GM12878 (cell line): ENCODE measurements at regions not wholly inside any gene's neighbourhood (a gene's known extent, or its start where the extent isn't known, plus 50 kb on each side); places are given as distances from the start of the nearest gene placed in this dataset.

Source experiments
- ATAC-seq: fragments of 200-7000 bp; cut with Tn5 transposase; 3 replicates; pipeline ENCODE4 v1.9.1; 2020; ENCODE audit warnings: mild to moderate bottlenecking, moderate library complexity
- BruUV-seq: library from RNA; stranded (reverse); fragments of 400-500 nt; replicated peaks from 2 replicates; lab custom pipeline; 2021; lab: Mats Ljungman, UMichigan
- CTCF ChIA-PET: fragments of 300-600 bp; sonication (Branson Sonifier 250); formaldehyde crosslinking; extraction: SDS; loops from one replicate; lab custom pipeline; 2021; ENCODE audit warnings: inconsistent platforms; lab: Yijun Ruan, JAX
- POLR2A ChIA-PET: fragments of 350-600 bp; formaldehyde crosslinking; extraction: SDS; loops from one replicate; lab custom pipeline; 2021; ENCODE audit warnings: inconsistent platforms; lab: Charles Lee
- RAD21 ChIA-PET: fragments of 300-600 bp; sonication (Branson Sonifier 250); formaldehyde crosslinking; loops from one replicate; lab custom pipeline; 2023; ENCODE audit warnings: antibody characterized with exemption; ENCODE audit not compliant: unreplicated experiment; lab: Charles Lee
- SMC1A ChIA-PET: fragments of 300-600 bp; sonication (Branson Sonifier 250); formaldehyde crosslinking; loops from one replicate; lab custom pipeline; 2023; ENCODE audit not compliant: unreplicated experiment, uncharacterized antibody; lab: Charles Lee
- DNase-seq: peaks from one replicate; pipeline ENCODE4 v3.0.0-alpha.2; 2011; ENCODE audit warnings: low read depth, low spot score
- FAIRE-seq: peaks from 3 replicates; lab custom pipeline; 2011; peaks lifted over from hg19 to GRCh38; lab: Jason Lieb, UNC
- H2AFZ ChIP-seq: 2 replicates; pipeline ENCODE4 v1.6.0; 2011; ENCODE audit warnings: low read depth, low read length, control low read depth; ENCODE audit not compliant: control insufficient read depth
- H3K27ac ChIP-seq: 2 replicates; pipeline ENCODE4 v1.5.1; 2011; ENCODE audit warnings: control low read depth; ENCODE audit not compliant: control insufficient read depth, insufficient read depth
- H3K27me3 ChIP-seq, 2 experiments: replicated peaks in 1 of 2; 2 replicates each; pipeline versions ENCODE4 v1.6.0 to v1.6.1; 2011; ENCODE audit warnings: low read length in 1 of 2; ENCODE audit not compliant: control insufficient read depth in 2 of 2, insufficient read depth in 2 of 2
- H3K36me3 ChIP-seq, 2 experiments: 2 replicates each; pipeline ENCODE4 v1.5.1; 2011; ENCODE audit warnings: low read length in 1 of 2; ENCODE audit not compliant: control insufficient read depth in 2 of 2, insufficient read depth in 2 of 2
- H3K4me1 ChIP-seq: 2 replicates; pipeline ENCODE4 v1.6.1; 2011; ENCODE audit warnings: mild to moderate bottlenecking, low read length, moderate library complexity, mixed read lengths; ENCODE audit not compliant: control insufficient read depth, insufficient read depth
- H3K4me2 ChIP-seq: 2 replicates; pipeline ENCODE4 v1.6.0; 2011; ENCODE audit warnings: control low read depth; ENCODE audit not compliant: control insufficient read depth, insufficient read depth
- H3K4me3 ChIP-seq: fragments of 200-600 bp; sonication (generic); 2 replicates; pipeline ENCODE4 v1.5.1; 2016
- H3K79me2 ChIP-seq: 2 replicates; pipeline ENCODE4 v1.6.0; 2011; ENCODE audit warnings: low read length; ENCODE audit not compliant: control insufficient read depth, insufficient read depth
- H3K9ac ChIP-seq: 2 replicates; pipeline ENCODE4 v1.8.0; 2011; ENCODE audit warnings: low read length, control low read depth, mixed read lengths; ENCODE audit not compliant: control insufficient read depth, insufficient read depth
- H3K9me3 ChIP-seq: replicated peaks from 3 replicates; pipeline ENCODE4 v1.5.1; 2011; ENCODE audit warnings: mild to moderate bottlenecking, low read length; ENCODE audit not compliant: control insufficient read depth, insufficient read depth
- H4K20me1 ChIP-seq: 2 replicates; pipeline ENCODE4 v1.6.0; 2011; ENCODE audit not compliant: control insufficient read depth, insufficient read depth
- HDAC6 ChIP-seq: fragments of 200-600 bp; sonication (generic); IDR thresholded peaks from one replicate; pipeline ENCODE4 v1.8.0; 2017; ENCODE audit warnings: antibody characterized with exemption; ENCODE audit not compliant: unreplicated experiment
- NFXL1 ChIP-seq: fragments of 450-650 bp; IDR thresholded peaks from 2 replicates; pipeline ENCODE4 v1.6.1; 2017; ENCODE audit warnings: antibody characterized with exemption, mild to moderate bottlenecking, borderline replicate concordance
- NFYB ChIP-seq: IDR thresholded peaks from 2 replicates; pipeline ENCODE4 v1.6.1; 2011; ENCODE audit warnings: low read depth, mild to moderate bottlenecking, low read length, improper control_type of control experiment, moderate library complexity; ENCODE audit not compliant: insufficient read depth
- PKNOX1 ChIP-seq: fragments of 450-650 bp; IDR thresholded peaks from 2 replicates; pipeline ENCODE4 v1.6.1; 2016; ENCODE audit warnings: mild to moderate bottlenecking
- RFX5 ChIP-seq: IDR thresholded peaks from 2 replicates; pipeline ENCODE4 v1.6.1; 2011; ENCODE audit warnings: low read depth, low read length, improper control_type of control experiment
- SPI1 ChIP-seq: IDR thresholded peaks from 2 replicates; pipeline ENCODE4 v1.6.1; 2011; ENCODE audit warnings: low read depth, mild to moderate bottlenecking, low read length, moderate library complexity, borderline replicate concordance; ENCODE audit not compliant: insufficient read depth
- STAT1 ChIP-seq: fragments of 450-650 bp; conservative IDR thresholded peaks from 2 replicates; pipeline ENCODE4 v1.6.1; 2014; ENCODE audit warnings: antibody characterized with exemption, mild to moderate bottlenecking
- STAT3 ChIP-seq: IDR thresholded peaks from 2 replicates; pipeline ENCODE4 v1.6.1; 2011; ENCODE audit warnings: low read depth, low read length, improper control_type of control experiment
- TARDBP ChIP-seq: IDR thresholded peaks from 2 replicates; pipeline ENCODE4 v1.6.1; 2016; ENCODE audit warnings: borderline replicate concordance
- ZNF274 ChIP-seq: IDR thresholded peaks from one replicate; pipeline ENCODE4 v1.8.0; 2011; ENCODE audit not compliant: insufficient read length, insufficient read depth
- WGBS: methylation state at CpG from one replicate; pipeline ENCODE4 v1.1.6; 2016; ENCODE audit warnings: low lambda C conversion rate; ENCODE audit not compliant: insufficient replicate concordance, insufficient coverage; ENCODE audit errors: missing lambda C conversion rate; 5-methylcytosine and 5-hydroxymethylcytosine counted together
- in situ Hi-C: fragments of 300-500 bp; cut with MboI; formaldehyde crosslinking; loops from 9 replicates; pipeline ENCODE4 v1.14.3; 2018; ENCODE audit warnings: mixed read lengths
- intact Hi-C: fragments of 100-400 bp; cut with micrococcal nuclease; formaldehyde crosslinking; loops from one replicate; pipeline ENCODE4 v1.14.2; 2022; ENCODE audit not compliant: unreplicated experiment
- TF ChIP-seq, protein P1 (sequence below): fragments of 150-350 bp; IDR thresholded peaks from 2 replicates; pipeline ENCODE4 v1.6.1; 2014; ENCODE audit warnings: mild to moderate bottlenecking, low read depth, low read length
- TF ChIP-seq, protein P2 (sequence below): IDR thresholded peaks from 2 replicates; pipeline ENCODE4 v1.6.1; 2011; ENCODE audit warnings: borderline replicate concordance, low read depth, mild to moderate bottlenecking, moderate library complexity, mixed read lengths, low read length; ENCODE audit not compliant: insufficient read depth; ENCODE audit errors: extremely low read length

GRCh38 chr5:104053353-104053649 is 490.7 kb upstream of the NUDT12 start:
- CTCF ChIA-PET, result interaction anchor here (0.8 kb wide), 1 partner anchor 9 kb away, joined by 5 read pairs; no protein-coding TSS in a partner anchor
- Histone ChIP-seq H3K36me3 (no peaks in the 10 kb centered on the region), H3K4me3 (no peak overlapping the region), H4K20me1 (no peaks in the 10 kb centered on the region), H3K27ac (no peak overlapping the region)
- ATAC-seq, result no peak
- WGBS, result 0% methylated on average over 2 of the region's 2 CpGs
- in situ Hi-C loops, result no loop called here
- TF ChIP-seq PKNOX1 (no peak), RFX5 (no peak), NFXL1 (no peak), STAT1 (no peak)
- TF ChIP-seq, all 136 proteins: peak for 0
- Histone ChIP-seq H3K27me3 (no peaks in the 10 kb centered on the region), H3K9ac (no peak overlapping the region), H3K79me2 (no peaks in the 10 kb centered on the region), H2AFZ (no peak overlapping the region), H3K4me1 (no peaks in the 10 kb centered on the region), H3K9me3 (no peaks in the 10 kb centered on the region), H3K4me2 (no peak overlapping the region)
- intact Hi-C loops, result no loop called here
- POLR2A ChIA-PET, result no interaction called here
- FAIRE-seq (no peak), DNase-seq (no peak)
- SMC1A ChIA-PET, result interaction anchor here (1.0 to 1.4 kb wide), 3 partner anchors 10 to 31 kb away, joined by 3 to 4 read pairs (median 3); no protein-coding TSS in a partner anchor
- RAD21 ChIA-PET, result no interaction called here
- BruUV-seq, result no TSS peak

GRCh38 chr5:104052558-104053352 is 490.2 kb upstream of the NUDT12 start:
- Histone ChIP-seq H3K4me1 (no peaks in the 10 kb centered on the region), H3K4me3 (no peak overlapping the region), H3K9me3 (no peaks in the 10 kb centered on the region), H4K20me1 (no peaks in the 10 kb centered on the region), H3K4me2 (no peak overlapping the region), H3K36me3 (no peaks in the 10 kb centered on the region), H3K79me2 (no peaks in the 10 kb centered on the region), H2AFZ (no peak overlapping the region), H3K9ac (no peak overlapping the region), H3K27ac (no peak overlapping the region), H3K27me3 (no peaks in the 10 kb centered on the region)
- ATAC-seq (no peak), DNase-seq (no peak), FAIRE-seq (no peak)
- intact Hi-C loops, result no loop called here
- ChIA-PET POLR2A (interaction anchor here (0.7 kb wide), 1 partner anchor 16 kb away, joined by 3 read pairs; no protein-coding TSS in a partner anchor), RAD21 (no interaction called here), CTCF (interaction anchor here (0.8 kb wide), 1 partner anchor 10 kb away, joined by 5 read pairs; no protein-coding TSS in a partner anchor), SMC1A (interaction anchor here (1.0 to 1.4 kb wide), 3 partner anchors 10 to 32 kb away, joined by 3 to 4 read pairs (median 3); no protein-coding TSS in a partner anchor)
- no TSS peak for BruUV-seq
- 53% methylated on average over 7 of the region's 7 CpGs for WGBS
- in situ Hi-C loops, result no loop called here
- TF ChIP-seq HDAC6, result no peak
- TF ChIP-seq, protein P1, sequence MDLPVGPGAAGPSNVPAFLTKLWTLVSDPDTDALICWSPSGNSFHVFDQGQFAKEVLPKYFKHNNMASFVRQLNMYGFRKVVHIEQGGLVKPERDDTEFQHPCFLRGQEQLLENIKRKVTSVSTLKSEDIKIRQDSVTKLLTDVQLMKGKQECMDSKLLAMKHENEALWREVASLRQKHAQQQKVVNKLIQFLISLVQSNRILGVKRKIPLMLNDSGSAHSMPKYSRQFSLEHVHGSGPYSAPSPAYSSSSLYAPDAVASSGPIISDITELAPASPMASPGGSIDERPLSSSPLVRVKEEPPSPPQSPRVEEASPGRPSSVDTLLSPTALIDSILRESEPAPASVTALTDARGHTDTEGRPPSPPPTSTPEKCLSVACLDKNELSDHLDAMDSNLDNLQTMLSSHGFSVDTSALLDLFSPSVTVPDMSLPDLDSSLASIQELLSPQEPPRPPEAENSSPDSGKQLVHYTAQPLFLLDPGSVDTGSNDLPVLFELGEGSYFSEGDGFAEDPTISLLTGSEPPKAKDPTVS, result no peak
- TF ChIP-seq, protein P2, sequence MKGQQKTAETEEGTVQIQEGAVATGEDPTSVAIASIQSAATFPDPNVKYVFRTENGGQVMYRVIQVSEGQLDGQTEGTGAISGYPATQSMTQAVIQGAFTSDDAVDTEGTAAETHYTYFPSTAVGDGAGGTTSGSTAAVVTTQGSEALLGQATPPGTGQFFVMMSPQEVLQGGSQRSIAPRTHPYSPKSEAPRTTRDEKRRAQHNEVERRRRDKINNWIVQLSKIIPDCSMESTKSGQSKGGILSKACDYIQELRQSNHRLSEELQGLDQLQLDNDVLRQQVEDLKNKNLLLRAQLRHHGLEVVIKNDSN, result no peak
- no peak for TF ChIP-seq TARDBP
- no peak for TF ChIP-seq NFXL1
- TF ChIP-seq ZNF274, result no peak
- TF ChIP-seq STAT3, result no peak
- no peak for TF ChIP-seq SPI1
- no peak for TF ChIP-seq NFYB
